ENCODE measurements at regions not wholly inside any gene's neighbourhood (a gene's known extent, or its start where the extent isn't known, plus 50 kb on each side); places are given as distances from the start of the nearest gene placed in this dataset.

DNA sequence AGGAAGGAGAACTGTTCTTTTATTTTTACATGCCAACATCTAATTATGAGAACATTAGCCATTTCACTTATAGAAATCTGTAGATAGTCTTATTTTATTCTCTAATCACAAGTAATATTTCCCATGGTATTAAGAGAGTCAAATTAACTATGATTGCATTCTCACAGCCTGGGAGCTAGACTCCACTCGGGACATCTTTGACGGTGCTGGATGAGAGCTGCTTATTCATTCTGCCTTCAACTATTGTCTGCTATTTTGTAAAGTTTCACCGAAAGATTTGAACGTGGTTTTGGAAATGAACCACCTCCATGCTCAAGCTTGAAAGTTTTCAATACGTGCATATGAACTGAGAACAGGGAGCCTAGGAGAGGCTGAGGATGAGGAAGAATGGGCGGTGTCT, 264.3 kb upstream of the KLF6 start:
- in situ Hi-C loops (cut with MboI) (no loop called here), intact Hi-C loops (cut with micrococcal nuclease) (no loop called here)
- WGBS (ENCODE audit: insufficient coverage, low coverage, missing lambda C conversion rate): 10% methylated on average over 6 of the region's 6 CpGs
- Histone ChIP-seq H3K27ac (ENCODE audit: extremely low read depth, low read depth, low read length) (no peak overlapping the region), H3K4me3 (no peak overlapping the region), H3K27me3 (ENCODE audit: control insufficient read depth in 2 of 2, insufficient read depth in 2 of 2, low read length in 2 of 2) (peaks cover 0 to 6% of the 10 kb centered on the region in 2 experiments; a peak in 1 of 5 replicates), H3K79me2 (ENCODE audit: control insufficient read depth, insufficient read depth, low read length) (no peaks in the 10 kb centered on the region), H3K36me3 (ENCODE audit: control insufficient read depth, insufficient read depth, low read length) (no peaks in the 10 kb centered on the region), H2AFZ (ENCODE audit: low read depth, low read length) (no peak overlapping the region), H3K9me3 (replicated peaks; ENCODE audit: control insufficient read depth, insufficient read depth, low read depth, low read length) (no peaks in the 10 kb centered on the region), H3K9me1 (ENCODE audit: control insufficient read depth, insufficient read depth, low read length) (no peaks in the 10 kb centered on the region), H4K20me1 (replicated peaks; ENCODE audit: control insufficient read depth, insufficient read depth, low read length) (no peaks in the 10 kb centered on the region), H3K4me2 (ENCODE audit: insufficient read depth, low read length) (no peak overlapping the region), H3K9ac (ENCODE audit: insufficient read depth in 1 of 2, low read depth in 2 of 2, low read length in 2 of 2) (no peak overlapping the region), H3K4me1 (replicated peaks in 1 of 2; ENCODE audit: control insufficient read depth in 2 of 2, insufficient read depth in 2 of 2, low read length in 2 of 2) (no peaks in the 10 kb centered on the region)
- BruUV-seq (replicated peaks): no TSS peak
- no peak for DNase-seq (ENCODE audit: extremely low read depth in 1 of 4, low spot score in 3 of 4)
- POLR2A ChIA-PET: interaction anchor here (1.3 kb wide), 1 partner anchor 264 kb away, joined by 5 read pairs; the partner anchor contains the start of gene KLF6
- ATAC-seq: no peak
- no peak for FAIRE-seq
- CTCF ChIA-PET (ENCODE audit: low intra/inter-chr PET ratio): no interaction called here
- TF ChIP-seq MED1 (CRISPR knock-in tag; IDR thresholded peaks at IDR 0.05; ENCODE audit: borderline replicate concordance): no peak
- no peak for TF ChIP-seq NFRKB (IDR thresholded peaks at IDR 0.05; ENCODE audit: low read depth)
- no peak for TF ChIP-seq ZKSCAN8 (CRISPR knock-in tag; IDR thresholded peaks at IDR 0.05)
- no peak for TF ChIP-seq POLR2H (tag; IDR thresholded peaks at IDR 0.05; ENCODE audit: low read depth)
- no peak for TF ChIP-seq SIX5 (IDR thresholded peaks at IDR 0.05; ENCODE audit: borderline replicate concordance in 1 of 2, insufficient read depth in 1 of 2, low read depth in 1 of 2, low read length in 2 of 2)
- TF ChIP-seq YY1 (IDR thresholded peaks at IDR 0.05; ENCODE audit: borderline replicate concordance in 1 of 3, control insufficient read depth in 1 of 3, extremely low read depth in 1 of 3, insufficient read depth in 3 of 3, insufficient read length in 1 of 3, insufficient replicate concordance in 2 of 3, low read depth in 1 of 3, low read length in 2 of 3): no peak
- TF ChIP-seq, protein P1, sequence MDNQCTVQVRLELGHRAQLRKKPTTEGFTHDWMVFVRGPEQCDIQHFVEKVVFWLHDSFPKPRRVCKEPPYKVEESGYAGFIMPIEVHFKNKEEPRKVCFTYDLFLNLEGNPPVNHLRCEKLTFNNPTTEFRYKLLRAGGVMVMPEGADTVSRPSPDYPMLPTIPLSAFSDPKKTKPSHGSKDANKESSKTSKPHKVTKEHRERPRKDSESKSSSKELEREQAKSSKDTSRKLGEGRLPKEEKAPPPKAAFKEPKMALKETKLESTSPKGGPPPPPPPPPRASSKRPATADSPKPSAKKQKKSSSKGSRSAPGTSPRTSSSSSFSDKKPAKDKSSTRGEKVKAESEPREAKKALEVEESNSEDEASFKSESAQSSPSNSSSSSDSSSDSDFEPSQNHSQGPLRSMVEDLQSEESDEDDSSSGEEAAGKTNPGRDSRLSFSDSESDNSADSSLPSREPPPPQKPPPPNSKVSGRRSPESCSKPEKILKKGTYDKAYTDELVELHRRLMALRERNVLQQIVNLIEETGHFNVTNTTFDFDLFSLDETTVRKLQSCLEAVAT (IDR thresholded peaks at IDR 0.05): no peak
- TF ChIP-seq NFIC (IDR thresholded peaks at IDR 0.05): no peak
- TF ChIP-seq CBFB (CRISPR knock-in tag; IDR thresholded peaks at IDR 0.05): no peak
- no peak for TF ChIP-seq CHD4 (IDR thresholded peaks at IDR 0.05; ENCODE audit: insufficient read depth, insufficient replicate concordance, low read depth, low read length, poor library complexity, severe bottlenecking)
- no peak for TF ChIP-seq TEAD2 (tag; IDR thresholded peaks at IDR 0.05)
- no peak for TF ChIP-seq JUNB (CRISPR knock-in tag; conservative IDR thresholded peaks at IDR 0.05)
- no peak for TF ChIP-seq ZNF24 (IDR thresholded peaks at IDR 0.05)
- no peak for TF ChIP-seq NR1H2 (CRISPR knock-in tag; IDR thresholded peaks at IDR 0.05)
- TF ChIP-seq, protein P2, sequence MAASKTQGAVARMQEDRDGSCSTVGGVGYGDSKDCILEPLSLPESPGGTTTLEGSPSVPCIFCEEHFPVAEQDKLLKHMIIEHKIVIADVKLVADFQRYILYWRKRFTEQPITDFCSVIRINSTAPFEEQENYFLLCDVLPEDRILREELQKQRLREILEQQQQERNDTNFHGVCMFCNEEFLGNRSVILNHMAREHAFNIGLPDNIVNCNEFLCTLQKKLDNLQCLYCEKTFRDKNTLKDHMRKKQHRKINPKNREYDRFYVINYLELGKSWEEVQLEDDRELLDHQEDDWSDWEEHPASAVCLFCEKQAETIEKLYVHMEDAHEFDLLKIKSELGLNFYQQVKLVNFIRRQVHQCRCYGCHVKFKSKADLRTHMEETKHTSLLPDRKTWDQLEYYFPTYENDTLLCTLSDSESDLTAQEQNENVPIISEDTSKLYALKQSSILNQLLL (CRISPR knock-in tag; IDR thresholded peaks at IDR 0.05; ENCODE audit: borderline replicate concordance): no peak
- TF ChIP-seq JUND (IDR thresholded peaks at IDR 0.05; ENCODE audit: borderline replicate concordance, low read depth, low read length): no peak
- no peak for TF ChIP-seq JUND (tag; IDR thresholded peaks at IDR 0.05; ENCODE audit: borderline replicate concordance, low read depth, low read length)
- TF ChIP-seq, protein P3, sequence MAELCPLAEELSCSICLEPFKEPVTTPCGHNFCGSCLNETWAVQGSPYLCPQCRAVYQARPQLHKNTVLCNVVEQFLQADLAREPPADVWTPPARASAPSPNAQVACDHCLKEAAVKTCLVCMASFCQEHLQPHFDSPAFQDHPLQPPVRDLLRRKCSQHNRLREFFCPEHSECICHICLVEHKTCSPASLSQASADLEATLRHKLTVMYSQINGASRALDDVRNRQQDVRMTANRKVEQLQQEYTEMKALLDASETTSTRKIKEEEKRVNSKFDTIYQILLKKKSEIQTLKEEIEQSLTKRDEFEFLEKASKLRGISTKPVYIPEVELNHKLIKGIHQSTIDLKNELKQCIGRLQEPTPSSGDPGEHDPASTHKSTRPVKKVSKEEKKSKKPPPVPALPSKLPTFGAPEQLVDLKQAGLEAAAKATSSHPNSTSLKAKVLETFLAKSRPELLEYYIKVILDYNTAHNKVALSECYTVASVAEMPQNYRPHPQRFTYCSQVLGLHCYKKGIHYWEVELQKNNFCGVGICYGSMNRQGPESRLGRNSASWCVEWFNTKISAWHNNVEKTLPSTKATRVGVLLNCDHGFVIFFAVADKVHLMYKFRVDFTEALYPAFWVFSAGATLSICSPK (IDR thresholded peaks at IDR 0.05; ENCODE audit: borderline replicate concordance): no peak
- no peak for TF ChIP-seq ZNF764 (CRISPR knock-in tag; IDR thresholded peaks at IDR 0.05; ENCODE audit: low read depth)

Measured in K562 (cell line).